Type B pancreatic cell (in vitro differentiated cells): ENCODE measurements at regions not wholly inside any gene's neighbourhood (a gene's known extent, or its start where the extent isn't known, plus 50 kb on each side); places are given as distances from the start of the nearest gene placed in this dataset.

Source experiments
- DNase-seq: peaks from one replicate; pipeline ENCODE4 v3.0.0; 2021; ENCODE audit warnings: mixed read lengths; ENCODE audit not compliant: unreplicated experiment; ENCODE audit errors: extremely low spot score
- H3K27ac Mint-ChIP-seq: 2 replicates; pipeline ENCODE4 v1.8.0; 2021; ENCODE audit warnings: mild to moderate bottlenecking, mixed read lengths
- H3K27me3 Mint-ChIP-seq: 2 replicates; pipeline ENCODE4 v1.8.0; 2021; ENCODE audit warnings: mixed read lengths
- H3K36me3 Mint-ChIP-seq: 2 replicates; pipeline ENCODE4 v1.8.0; 2021; ENCODE audit warnings: mixed read lengths
- H3K4me1 Mint-ChIP-seq: one replicate; pipeline ENCODE4 v1.8.0; 2021; ENCODE audit warnings: mixed read lengths; ENCODE audit not compliant: unreplicated experiment
- H3K4me3 Mint-ChIP-seq: 2 replicates; pipeline ENCODE4 v1.8.0; 2021; ENCODE audit warnings: mild to moderate bottlenecking, mixed read lengths
- H3K9me3 Mint-ChIP-seq: 2 replicates; pipeline ENCODE4 v1.8.0; 2021; ENCODE audit warnings: mixed read lengths
- TF ChIP-seq, protein P1 (sequence below): fragments of 200-600 bp; sonication (generic); conservative IDR thresholded peaks from 2 replicates; pipeline ENCODE4 v1.5.0; 2021; ENCODE audit warnings: antibody characterized with exemption, mild to moderate bottlenecking

DNA sequence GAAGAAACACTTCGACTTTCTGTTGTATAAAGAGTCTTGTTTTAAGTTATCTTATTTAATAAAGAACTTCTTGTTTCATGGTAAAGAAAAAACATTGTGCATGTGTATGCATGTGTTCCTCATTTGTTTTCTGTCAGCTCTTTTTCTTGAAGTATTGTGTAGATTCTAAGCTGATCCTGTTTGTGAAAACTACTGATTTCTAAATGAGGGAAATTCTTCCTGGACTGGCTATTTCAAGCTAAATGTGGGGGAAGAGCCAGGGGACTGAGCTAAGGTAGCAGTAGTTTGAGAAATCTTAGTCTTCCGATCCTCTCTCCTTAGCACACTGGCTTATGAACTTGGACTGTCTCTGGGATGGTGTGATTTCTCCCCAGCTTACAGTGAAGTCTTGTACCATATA, 56.4 kb upstream of the RBMS1 start:
- TF ChIP-seq, protein P1, sequence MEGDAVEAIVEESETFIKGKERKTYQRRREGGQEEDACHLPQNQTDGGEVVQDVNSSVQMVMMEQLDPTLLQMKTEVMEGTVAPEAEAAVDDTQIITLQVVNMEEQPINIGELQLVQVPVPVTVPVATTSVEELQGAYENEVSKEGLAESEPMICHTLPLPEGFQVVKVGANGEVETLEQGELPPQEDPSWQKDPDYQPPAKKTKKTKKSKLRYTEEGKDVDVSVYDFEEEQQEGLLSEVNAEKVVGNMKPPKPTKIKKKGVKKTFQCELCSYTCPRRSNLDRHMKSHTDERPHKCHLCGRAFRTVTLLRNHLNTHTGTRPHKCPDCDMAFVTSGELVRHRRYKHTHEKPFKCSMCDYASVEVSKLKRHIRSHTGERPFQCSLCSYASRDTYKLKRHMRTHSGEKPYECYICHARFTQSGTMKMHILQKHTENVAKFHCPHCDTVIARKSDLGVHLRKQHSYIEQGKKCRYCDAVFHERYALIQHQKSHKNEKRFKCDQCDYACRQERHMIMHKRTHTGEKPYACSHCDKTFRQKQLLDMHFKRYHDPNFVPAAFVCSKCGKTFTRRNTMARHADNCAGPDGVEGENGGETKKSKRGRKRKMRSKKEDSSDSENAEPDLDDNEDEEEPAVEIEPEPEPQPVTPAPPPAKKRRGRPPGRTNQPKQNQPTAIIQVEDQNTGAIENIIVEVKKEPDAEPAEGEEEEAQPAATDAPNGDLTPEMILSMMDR, result no peak
- Mint-ChIP-seq H3K27me3 (no peaks in the 10 kb centered on the region), H3K4me3 (no peak overlapping the region), H3K4me1 (no peaks in the 10 kb centered on the region), H3K36me3 (no peaks in the 10 kb centered on the region), H3K27ac (no peak overlapping the region), H3K9me3 (no peaks in the 10 kb centered on the region)
- no peak for DNase-seq

DNA sequence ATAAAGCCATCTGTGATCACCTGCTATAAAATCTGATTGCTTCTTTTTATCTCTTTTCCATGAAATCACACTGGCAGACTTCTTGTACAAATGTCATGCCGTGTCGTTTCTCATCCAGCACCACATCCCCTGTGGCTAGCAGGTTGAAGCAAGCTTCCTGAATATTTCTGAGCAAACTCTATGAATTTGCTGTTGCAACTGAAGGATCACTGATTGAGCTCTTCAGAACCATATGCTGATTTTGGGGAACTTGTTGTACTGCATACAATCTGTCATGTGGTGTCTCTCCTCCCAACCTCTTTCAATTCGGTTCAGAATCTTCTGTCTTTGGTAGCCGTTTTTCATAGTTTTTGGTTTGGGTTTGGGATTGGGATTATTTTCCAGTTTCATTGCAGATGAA, 57.7 kb upstream of the RBMS1 start:
- Mint-ChIP-seq H3K27me3 (no peaks in the 10 kb centered on the region), H3K4me3 (no peak overlapping the region), H3K4me1 (no peaks in the 10 kb centered on the region), H3K36me3 (no peaks in the 10 kb centered on the region), H3K9me3 (no peaks in the 10 kb centered on the region), H3K27ac (no peak overlapping the region)
- DNase-seq, result no peak
- TF ChIP-seq, protein P1, result no peak

DNA sequence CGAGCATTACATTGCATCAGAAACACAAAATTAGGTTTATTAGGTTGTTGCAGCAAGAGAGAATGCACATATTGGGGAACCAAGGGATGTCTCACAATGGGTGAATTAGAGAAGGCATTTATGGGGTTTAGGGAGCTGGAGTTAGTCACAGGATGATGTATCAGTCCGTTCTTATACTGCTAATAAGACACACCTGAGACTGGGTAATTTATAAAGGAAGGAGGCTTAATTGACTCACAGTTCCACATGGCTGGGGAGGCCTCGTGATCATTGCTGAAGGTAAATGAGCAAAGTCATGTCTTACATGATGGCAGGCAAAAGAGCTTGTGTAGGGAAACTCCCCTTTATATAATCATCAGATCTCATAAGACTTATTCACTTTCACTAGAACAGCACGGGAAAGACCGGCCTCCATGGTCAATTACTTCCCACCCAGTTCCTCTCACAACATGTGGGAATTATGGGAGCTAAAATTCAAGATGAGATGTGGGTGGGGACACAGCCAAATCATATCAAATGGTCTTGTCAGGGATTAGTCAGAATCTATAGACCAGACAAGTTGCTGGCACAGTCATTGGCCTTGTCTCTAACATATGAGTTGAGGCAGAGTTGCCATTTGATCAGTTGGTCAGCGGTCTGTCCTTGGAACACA, 61.9 kb upstream of the RBMS1 start:
- Mint-ChIP-seq H3K27ac (no peak overlapping the region), H3K27me3 (no peaks in the 10 kb centered on the region), H3K9me3 (peaks cover 11% of the 10 kb centered on the region), H3K4me3 (no peak overlapping the region), H3K4me1 (no peaks in the 10 kb centered on the region), H3K36me3 (no peaks in the 10 kb centered on the region)
- no peak for DNase-seq
- TF ChIP-seq, protein P1, result no peak

DNA sequence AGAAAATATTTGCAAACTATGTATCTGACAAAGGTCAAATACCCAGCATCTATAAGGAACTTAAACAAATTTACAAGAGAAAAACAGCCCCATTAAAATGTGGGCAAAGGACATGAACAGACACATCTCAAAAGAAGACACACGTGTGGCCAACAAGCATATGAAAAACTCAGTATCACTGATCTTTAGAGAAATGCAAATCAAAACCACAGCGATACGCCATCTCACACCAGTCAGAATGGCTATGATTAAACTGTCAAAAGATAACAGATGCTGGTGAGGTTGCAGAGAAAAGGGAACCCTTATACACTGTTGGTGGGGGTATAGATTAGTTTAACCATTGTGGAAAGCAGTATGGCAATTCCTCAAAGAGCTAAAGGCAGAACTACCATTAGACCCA, 64.3 kb upstream of the RBMS1 start:
- H3K4me1 Mint-ChIP-seq, result peaks cover 4% of the 10 kb centered on the region
- H3K27ac Mint-ChIP-seq, result no peak overlapping the region
- no peaks in the 10 kb centered on the region for H3K36me3 Mint-ChIP-seq
- DNase-seq, result no peak
- TF ChIP-seq, protein P1, result no peak
- H3K9me3 Mint-ChIP-seq, result peaks cover 11% of the 10 kb centered on the region
- H3K27me3 Mint-ChIP-seq, result no peaks in the 10 kb centered on the region
- H3K4me3 Mint-ChIP-seq, result no peak overlapping the region

DNA sequence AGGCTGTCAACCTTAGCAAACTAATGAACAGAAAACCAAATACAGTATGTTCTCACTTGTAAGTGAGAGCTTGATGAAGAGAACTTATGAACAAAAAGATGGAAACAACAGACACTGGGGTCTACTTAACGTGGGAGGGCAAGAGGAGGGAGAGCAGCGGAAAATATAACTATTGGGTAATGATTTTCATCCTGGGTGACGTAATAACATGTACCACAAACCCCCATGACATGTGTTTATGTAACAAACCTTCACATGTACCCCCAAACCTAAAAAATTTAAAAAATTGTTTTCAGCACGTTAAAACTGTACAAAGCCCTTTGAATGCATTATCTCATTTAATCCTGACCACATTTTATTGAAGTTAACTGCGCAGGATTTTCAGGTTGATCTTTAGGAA, 64.9 kb upstream of the RBMS1 start:
- no peaks in the 10 kb centered on the region for H3K27me3 Mint-ChIP-seq
- peaks cover 11% of the 10 kb centered on the region for H3K9me3 Mint-ChIP-seq
- H3K4me3 Mint-ChIP-seq, result no peak overlapping the region

More for the DNA sequence above, 64.9 kb upstream of the RBMS1 start:
- TF ChIP-seq, protein P1, result no peak
- Mint-ChIP-seq H3K4me1 (peaks cover 4% of the 10 kb centered on the region), H3K36me3 (no peaks in the 10 kb centered on the region), H3K27ac (no peak overlapping the region)
- DNase-seq, result no peak
